Heart right ventricle (tissue), 16 donors: ENCODE measurements at regions not wholly inside any gene's neighbourhood (a gene's known extent, or its start where the extent isn't known, plus 50 kb on each side); places are given as distances from the start of the nearest gene placed in this dataset.

Experiments
- ATAC-seq, 8 donors: fragments of 200-7000 bp; cut with Tn5 transposase; one replicate each; pipeline ENCODE4 v1.9.1; 2020; ENCODE audit warnings: mild to moderate bottlenecking in 8 of 8, moderate library complexity in 8 of 8, moderate number of reproducible peaks in 1 of 8
- DNase-seq, 2 donors: peaks; one replicate each; pipeline ENCODE4 v3.0.0-alpha.2; 2020
- H3K27ac ChIP-seq, 10 donors: fragments of 200-600 bp; sonication (generic) in 2 of 10; one replicate each; pipeline versions ENCODE4 v1.5.0 to v1.8.0; 2020 to 2022; ENCODE audit warnings: mild to moderate bottlenecking in 3 of 10
- H3K27me3 ChIP-seq, 7 donors: fragments of 200-600 bp; one replicate each; pipeline ENCODE4 v1.8.0; 2021 to 2022; ENCODE audit warnings: mild to moderate bottlenecking in 2 of 7
- H3K36me3 ChIP-seq, 9 donors: fragments of 200-600 bp; sonication (generic) in 1 of 9; one replicate each; pipeline versions ENCODE4 v1.5.0 to v1.8.0; 2020 to 2022; ENCODE audit warnings: mild to moderate bottlenecking in 2 of 9
- H3K4me1 ChIP-seq, 9 donors: fragments of 200-600 bp; sonication (generic) in 1 of 9; one replicate each; pipeline versions ENCODE4 v1.5.0 to v1.8.0; 2020 to 2022; ENCODE audit warnings: mild to moderate bottlenecking in 4 of 9
- H3K4me3 ChIP-seq, 10 donors: fragments of 200-600 bp; sonication (generic) in 2 of 10; one replicate each; pipeline versions ENCODE4 v1.5.0 to v1.8.0; 2020 to 2022; ENCODE audit warnings: mild to moderate bottlenecking in 7 of 10, moderate library complexity in 2 of 10
- H3K9me3 ChIP-seq, 11 donors: fragments of 200-600 bp in 10 of 11; sonication (generic) in 2 of 11; one replicate each; pipeline versions ENCODE4 v1.5.0 to v1.8.0; 2013 to 2022; ENCODE audit warnings: mild to moderate bottlenecking in 2 of 11, control low read depth in 1 of 11, moderate library complexity in 1 of 11
- WGBS, 2 donors: extraction: QIAGEN DNeasy Blood & Tissue Kit; methylation state at CpG; one replicate each; pipeline ENCODE4 v1.1.7; 2013; ENCODE audit warnings: inconsistent platforms in 1 of 2; 5-methylcytosine and 5-hydroxymethylcytosine counted together
- intact Hi-C, 10 donors: fragments of 100-400 bp; cut with DNase I; formaldehyde crosslinking; loops; one replicate each; pipeline versions ENCODE4 v1.11.1 to v1.14.2; 2022
- TF ChIP-seq, protein P1 (sequence below), 9 donors: fragments of 200-600 bp; sonication (generic) in 2 of 9; IDR thresholded peaks; one replicate each; pipeline versions ENCODE4 v1.5.0 to v1.8.0; 2021 to 2022; ENCODE audit warnings: antibody characterized with exemption in 9 of 9, mild to moderate bottlenecking in 5 of 9, moderate library complexity in 1 of 9
- donor health status: Arrhythmogenic right ventricular cardiomyopathy.
- donor health status: ischemic (EF 13 %, LVEDD 7.1; RV severe dilation, severe dysfunction).
- donor health status: healthy with polysubstance abuse.
- donor health status: DM: no; HTN: yes; CAD: no.
- donor health status: DM: no; HTN: no; CAD: no.
- donor health status: ischemic (EF 25% LVEDD 6.9; RV normal size, moderate dysfunction).
- donor health status: ischemic (EF 25% LVEDD 5.7; RV mildly dilated, moderate dysfunction).
- donor health status: healthy.
- donor health status: DM: yes; HTN: yes; CAD: no.
- donor health status: Ischemic cardiomyopathy.
- donor health status: ischemic (EF 35%, LVEDD 5.7; RV mildly dilated, moderate dysfunction).
- donor health status: nonischemic (EF 11% LVEDD 7.7; RV severe dilation, severe dysfunction).
- donor health status: DM: yes; HTN: yes; CAD: no.
- donor health status: PGD.
- donor health status: ischemic (EF 29% LVEDD 5.4; RV normal size, mild dysfunction).
- donor health status: nonischemic (EF 23%, LVEDD 6.1; RV moderate dilation, normal function).

DNA sequence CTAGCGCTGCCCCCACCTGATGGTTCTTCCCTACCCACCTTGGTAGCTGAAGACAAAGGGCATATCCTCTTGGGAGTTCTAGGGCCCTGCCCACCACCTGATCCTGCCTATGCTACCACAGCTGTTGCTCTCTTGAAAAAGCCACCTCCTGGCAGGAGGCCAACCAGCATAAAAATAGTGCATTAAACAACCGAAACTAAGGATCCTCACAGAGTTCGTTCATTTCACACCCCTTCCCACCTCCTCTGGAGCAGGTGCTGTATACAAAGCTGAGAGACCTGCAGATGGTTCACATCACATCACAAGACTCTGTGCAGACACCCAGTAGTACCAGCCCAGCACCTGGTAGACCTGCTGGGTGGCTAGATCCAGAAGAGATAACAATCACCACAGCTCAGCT, 1348.0 kb upstream of the TMEFF2 start:
- intact Hi-C loops: no loop called here
- H3K36me3 ChIP-seq: no peaks in the 10 kb centered on the region
- 76 to 84% methylated on average over 3 of the region's 3 CpGs for WGBS, 2 donors
- TF ChIP-seq, protein P1, sequence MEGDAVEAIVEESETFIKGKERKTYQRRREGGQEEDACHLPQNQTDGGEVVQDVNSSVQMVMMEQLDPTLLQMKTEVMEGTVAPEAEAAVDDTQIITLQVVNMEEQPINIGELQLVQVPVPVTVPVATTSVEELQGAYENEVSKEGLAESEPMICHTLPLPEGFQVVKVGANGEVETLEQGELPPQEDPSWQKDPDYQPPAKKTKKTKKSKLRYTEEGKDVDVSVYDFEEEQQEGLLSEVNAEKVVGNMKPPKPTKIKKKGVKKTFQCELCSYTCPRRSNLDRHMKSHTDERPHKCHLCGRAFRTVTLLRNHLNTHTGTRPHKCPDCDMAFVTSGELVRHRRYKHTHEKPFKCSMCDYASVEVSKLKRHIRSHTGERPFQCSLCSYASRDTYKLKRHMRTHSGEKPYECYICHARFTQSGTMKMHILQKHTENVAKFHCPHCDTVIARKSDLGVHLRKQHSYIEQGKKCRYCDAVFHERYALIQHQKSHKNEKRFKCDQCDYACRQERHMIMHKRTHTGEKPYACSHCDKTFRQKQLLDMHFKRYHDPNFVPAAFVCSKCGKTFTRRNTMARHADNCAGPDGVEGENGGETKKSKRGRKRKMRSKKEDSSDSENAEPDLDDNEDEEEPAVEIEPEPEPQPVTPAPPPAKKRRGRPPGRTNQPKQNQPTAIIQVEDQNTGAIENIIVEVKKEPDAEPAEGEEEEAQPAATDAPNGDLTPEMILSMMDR (IDR thresholded peaks at IDR 0.05): no peak
- H3K27me3 ChIP-seq: no peaks in the 10 kb centered on the region
- peaks cover 0 to 33% (median 3%) of the 10 kb centered on the region in 11 donors for H3K9me3 ChIP-seq
- ATAC-seq (no peak), DNase-seq (no peak)
- no peak overlapping the region for H3K4me3 ChIP-seq
- H3K27ac ChIP-seq: no peak overlapping the region
- no peaks in the 10 kb centered on the region for H3K4me1 ChIP-seq

DNA sequence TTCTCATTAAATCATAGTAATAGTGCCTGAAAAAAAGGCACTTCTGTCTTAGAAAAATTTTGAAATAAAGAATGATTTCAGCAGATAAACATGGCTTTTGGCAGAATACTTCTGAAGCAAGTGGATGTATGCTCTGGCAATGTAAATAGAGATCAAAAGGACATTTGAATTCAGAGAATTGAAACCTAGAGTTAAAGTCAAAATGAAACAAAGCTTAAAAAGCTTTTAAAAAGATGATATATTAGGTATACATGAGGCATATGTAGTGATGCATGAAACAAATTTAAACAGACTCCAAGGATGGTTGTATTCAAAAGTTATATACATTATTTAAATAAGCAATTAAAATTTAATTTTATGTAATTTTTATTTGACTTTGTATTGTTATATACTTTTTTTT, 1344.5 kb upstream of the TMEFF2 start:
- H3K27me3 ChIP-seq: no peaks in the 10 kb centered on the region
- H3K36me3 ChIP-seq: no peaks in the 10 kb centered on the region
- no peaks in the 10 kb centered on the region for H3K4me1 ChIP-seq
- no peak overlapping the region for H3K27ac ChIP-seq
- peaks cover 0 to 28% (median 0%) of the 10 kb centered on the region in 11 donors for H3K9me3 ChIP-seq
- DNase-seq (no peak), ATAC-seq (no peak)
- TF ChIP-seq, protein P1 (IDR thresholded peaks at IDR 0.05): no peak
- intact Hi-C loops: no loop called here
- H3K4me3 ChIP-seq: no peak overlapping the region

DNA sequence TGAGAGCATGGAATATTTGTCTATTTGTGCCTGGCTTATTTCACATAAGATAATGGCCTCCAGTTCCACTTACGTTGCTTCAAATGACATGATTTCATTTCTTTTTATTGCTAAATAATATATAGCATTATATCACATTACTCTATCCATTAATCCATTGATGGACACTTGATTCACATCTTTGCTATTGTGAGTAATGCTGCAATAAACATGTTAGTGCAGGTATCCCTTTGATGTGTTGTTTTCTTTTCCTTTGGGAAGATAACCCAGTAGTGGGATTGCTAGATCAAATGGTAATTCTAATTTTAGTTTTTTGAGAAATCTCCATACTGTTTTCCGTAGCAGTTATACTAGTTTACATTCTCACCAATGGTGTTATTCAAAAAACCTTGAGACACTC, 1343.3 kb upstream of the TMEFF2 start:
- intact Hi-C loops: no loop called here
- no peaks in the 10 kb centered on the region for H3K27me3 ChIP-seq
- H3K4me3 ChIP-seq: no peak overlapping the region
- no peak for ATAC-seq
- H3K4me1 ChIP-seq: no peaks in the 10 kb centered on the region
- no peak overlapping the region for H3K27ac ChIP-seq
- TF ChIP-seq, protein P1 (IDR thresholded peaks at IDR 0.05): no peak
- 82 to 85% methylated on average over 2 of the region's 2 CpGs for WGBS, 2 donors
- peaks cover 0 to 18% (median 0%) of the 10 kb centered on the region in 11 donors for H3K9me3 ChIP-seq
- H3K36me3 ChIP-seq: no peaks in the 10 kb centered on the region
- no peak for DNase-seq

DNA sequence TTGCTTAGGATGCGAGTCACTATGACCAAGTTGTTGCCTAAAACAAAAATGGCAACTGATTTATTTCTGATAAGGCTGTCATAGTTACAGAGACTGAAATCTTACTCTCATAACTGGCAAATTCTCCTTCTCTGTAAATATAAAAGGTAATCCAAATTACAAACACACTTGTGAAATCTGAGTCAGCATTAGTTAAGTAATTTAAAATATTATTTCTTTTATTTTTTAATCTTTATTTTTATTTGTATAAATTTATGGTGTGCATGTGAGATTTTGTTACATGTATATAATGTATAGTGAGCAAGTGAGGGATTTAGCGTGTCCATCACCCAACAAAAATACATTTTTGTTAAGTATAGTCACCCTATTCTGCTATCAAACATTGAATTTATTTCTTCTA, 1342.8 kb upstream of the TMEFF2 start:
- intact Hi-C loops: no loop called here
- TF ChIP-seq, protein P1 (IDR thresholded peaks at IDR 0.05): no peak
- Histone ChIP-seq H3K4me1 (no peaks in the 10 kb centered on the region), H3K27me3 (no peaks in the 10 kb centered on the region), H3K36me3 (no peaks in the 10 kb centered on the region), H3K4me3 (no peak overlapping the region), H3K9me3 (peaks cover 0 to 12% (median 0%) of the 10 kb centered on the region in 11 donors), H3K27ac (no peak overlapping the region)
- ATAC-seq: no peak
- DNase-seq: no peak
- WGBS, 2 donors: 88 to 92% methylated on average over 2 of the region's 2 CpGs

DNA sequence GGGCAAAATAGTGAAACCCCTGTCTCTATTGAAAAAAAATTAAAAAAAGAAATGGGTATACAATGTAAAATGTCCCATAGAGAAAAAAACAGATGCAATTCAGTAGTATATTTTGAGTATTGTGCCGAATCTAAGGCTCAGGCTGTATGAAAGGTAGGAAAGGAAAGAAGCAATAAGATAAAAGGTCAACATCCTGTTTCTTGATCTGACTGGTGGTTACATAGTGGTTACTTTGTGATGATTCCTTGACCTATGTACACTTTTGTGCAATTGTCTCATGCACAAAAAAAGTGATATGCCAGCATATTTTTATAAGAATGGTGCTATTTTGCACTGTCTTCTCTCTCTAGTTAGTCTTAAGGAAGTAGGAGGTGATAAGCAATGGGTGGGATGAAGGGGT, 1333.7 kb upstream of the TMEFF2 start:
- no peak for ATAC-seq
- Histone ChIP-seq H3K27ac (no peak overlapping the region), H3K36me3 (no peaks in the 10 kb centered on the region), H3K27me3 (no peaks in the 10 kb centered on the region), H3K9me3 (no peaks in the 10 kb centered on the region), H3K4me1 (no peaks in the 10 kb centered on the region), H3K4me3 (no peak overlapping the region)
- DNase-seq: no peak
- TF ChIP-seq, protein P1 (IDR thresholded peaks at IDR 0.05): no peak
- intact Hi-C loops: no loop called here
- WGBS, 2 donors: 67 to 79% methylated on average over 1 of the region's 1 CpG
